GM20000 (cell line): ENCODE measurements at regions not wholly inside any gene's neighbourhood (a gene's known extent, or its start where the extent isn't known, plus 50 kb on each side); places are given as distances from the start of the nearest gene placed in this dataset.
"Not testable (repeated sequence)": the region's sequence is repeated elsewhere in the genome, so short reads cannot be mapped to it uniquely, and the experiment has no call there.

ENCODE experiments used
- DNase-seq: peaks from one replicate; pipeline ENCODE4 v3.0.0; 2012; ENCODE audit warnings: low spot score
- CTCF ChIP-seq: IDR thresholded peaks from 2 replicates; pipeline ENCODE4 v1.5.1; 2012; ENCODE audit warnings: mild to moderate bottlenecking, control low read depth; ENCODE audit errors: extremely low read depth, missing control alignments

DNA sequence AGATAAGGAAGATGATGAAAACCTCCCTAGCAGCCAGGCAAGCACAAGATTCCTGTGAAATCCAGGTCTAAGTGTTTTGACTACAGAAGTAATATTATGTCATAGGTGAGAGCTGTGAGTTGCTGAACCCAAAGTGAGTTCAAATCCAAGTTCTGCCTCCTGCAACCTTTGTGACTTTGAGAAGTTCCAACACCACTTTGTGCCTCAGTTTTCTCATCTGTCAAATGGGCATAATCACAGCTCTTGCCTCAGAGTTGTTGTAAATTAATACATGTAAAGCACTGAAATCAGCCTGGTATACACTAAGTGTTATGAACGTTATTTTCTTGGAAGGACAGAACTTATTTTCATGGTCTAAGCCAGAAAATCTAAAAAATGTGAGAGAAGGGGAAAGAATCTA lies 210.3 kb upstream of the FRG2C start:
- not testable (repeated sequence) for DNase-seq

GRCh38 chr3:75474530-75474929 lies 189.6 kb upstream of the FRG2C start:
- not testable (repeated sequence) for DNase-seq

- not testable (repeated sequence) for DNase-seq
Observed at GRCh38 chr3:75496600-75496999, 167.5 kb upstream of the FRG2C start.

DNA sequence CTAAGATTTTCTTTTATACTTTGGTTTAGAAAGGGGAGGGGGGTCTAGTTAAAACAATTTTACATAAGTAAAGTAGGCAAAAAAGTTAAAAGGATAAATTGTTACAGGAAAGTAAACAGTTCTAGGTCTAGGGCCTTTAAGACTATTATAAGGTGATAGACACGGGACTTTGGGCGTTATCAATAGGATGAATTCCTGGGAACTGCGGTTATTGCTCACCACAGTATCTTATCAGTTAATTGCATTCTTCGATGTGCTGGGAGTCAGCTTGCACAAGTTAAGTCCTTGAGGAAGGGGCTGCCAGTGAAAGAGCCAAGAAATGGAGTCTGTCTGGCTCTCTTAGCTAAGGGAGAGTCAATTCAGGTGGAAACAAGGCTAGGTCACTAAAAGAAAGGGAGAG lies 163.8 kb upstream of the FRG2C start:
- DNase-seq: not testable (repeated sequence)

DNA sequence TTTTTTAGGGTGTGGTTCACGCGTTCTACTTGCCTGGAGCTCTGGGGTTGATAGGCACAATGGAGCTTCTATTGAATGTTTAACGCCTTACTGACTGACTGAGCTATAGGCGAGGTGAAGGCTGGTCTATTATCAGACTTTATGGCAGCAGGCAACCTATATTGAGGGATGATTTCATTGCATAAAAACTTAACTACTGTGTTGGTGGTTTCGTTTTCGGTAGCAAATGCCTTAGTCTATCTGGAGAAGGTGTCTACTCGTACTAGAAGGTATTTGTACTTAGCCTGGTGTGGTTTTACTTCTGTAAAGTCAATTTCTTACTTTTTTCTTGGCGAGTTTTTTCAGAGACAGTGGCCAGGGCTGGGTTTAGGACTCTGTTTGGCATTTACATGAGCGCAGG lies 162.0 kb upstream of the FRG2C start:
- not testable (repeated sequence) for DNase-seq

DNA sequence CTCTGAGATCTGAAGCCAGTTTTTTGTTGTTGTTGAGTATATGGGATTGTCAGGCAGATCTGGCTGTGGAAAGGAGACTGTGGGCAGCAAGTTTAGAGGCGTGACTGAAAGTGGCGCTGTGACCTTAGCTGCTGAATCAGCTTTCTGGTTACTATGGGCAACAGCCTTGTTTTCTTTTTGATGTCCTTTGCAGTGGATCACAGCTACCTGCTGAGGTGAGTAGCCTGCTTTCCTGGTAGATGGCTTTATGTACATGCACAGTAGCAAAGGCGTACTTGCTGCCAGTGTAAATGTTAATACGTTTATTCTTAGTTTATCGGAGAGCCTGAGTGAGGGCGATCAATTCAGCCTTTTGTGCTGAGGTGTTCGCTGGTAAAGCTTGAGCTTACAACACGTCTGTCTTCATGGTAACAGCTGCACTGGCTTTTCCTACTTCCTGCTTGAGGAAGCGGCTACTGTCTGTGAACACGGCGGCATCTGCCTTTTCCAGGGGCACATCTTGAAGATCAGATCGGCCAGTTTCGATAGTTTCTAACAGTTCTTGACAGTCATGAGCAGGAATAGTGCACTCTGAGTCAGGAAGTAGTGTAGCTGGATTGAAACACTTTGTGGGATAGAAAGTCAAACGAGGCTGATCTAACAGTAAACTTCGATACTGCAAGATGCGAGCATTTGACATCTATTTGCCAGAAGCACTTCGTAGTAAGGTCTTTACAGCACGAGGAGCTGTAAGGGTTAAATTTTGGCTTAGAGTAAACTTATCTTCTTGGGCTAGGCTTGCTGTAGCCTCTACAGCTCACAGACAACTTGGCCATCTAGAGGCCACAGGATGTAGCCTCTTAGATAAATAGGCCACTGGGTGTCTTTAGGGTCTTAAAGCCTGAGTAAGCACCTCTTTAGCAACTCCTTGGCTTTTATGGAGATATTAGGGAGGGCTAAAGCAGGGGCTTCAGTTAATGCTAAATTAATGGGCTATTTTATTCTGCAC lies 161.1 kb upstream of the FRG2C start:
- not testable (repeated sequence) for DNase-seq

DNA sequence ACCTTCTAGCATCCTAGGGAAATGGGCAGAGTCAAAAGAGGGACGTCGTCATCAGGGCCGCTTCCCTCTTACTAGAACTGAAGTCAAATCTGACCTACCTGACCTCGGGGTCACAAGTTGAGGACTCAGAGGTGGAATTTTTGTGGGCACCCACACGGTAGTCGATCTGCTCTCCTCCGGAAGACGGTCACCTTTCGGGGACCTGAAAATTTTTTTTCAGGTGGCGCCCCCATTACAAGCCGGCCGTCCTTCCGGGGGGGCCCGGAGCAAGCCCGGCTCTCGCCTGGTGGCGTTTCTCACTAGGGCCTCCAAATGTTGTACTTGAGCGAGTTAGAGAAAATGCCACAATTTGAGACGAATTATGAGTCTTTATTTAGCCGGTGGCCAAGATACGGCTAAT lies 157.5 kb upstream of the FRG2C start:
- no peak for TF ChIP-seq CTCF

GRCh38 chr3:75507956-75508355 lies 156.2 kb upstream of the FRG2C start:
- not testable (repeated sequence) for DNase-seq

More for the DNA sequence above, 157.5 kb upstream of the FRG2C start:
- DNase-seq: no peak

- not testable (repeated sequence) for DNase-seq
Observed at GRCh38 chr3:75527657-75528056, 136.5 kb upstream of the FRG2C start.

DNA sequence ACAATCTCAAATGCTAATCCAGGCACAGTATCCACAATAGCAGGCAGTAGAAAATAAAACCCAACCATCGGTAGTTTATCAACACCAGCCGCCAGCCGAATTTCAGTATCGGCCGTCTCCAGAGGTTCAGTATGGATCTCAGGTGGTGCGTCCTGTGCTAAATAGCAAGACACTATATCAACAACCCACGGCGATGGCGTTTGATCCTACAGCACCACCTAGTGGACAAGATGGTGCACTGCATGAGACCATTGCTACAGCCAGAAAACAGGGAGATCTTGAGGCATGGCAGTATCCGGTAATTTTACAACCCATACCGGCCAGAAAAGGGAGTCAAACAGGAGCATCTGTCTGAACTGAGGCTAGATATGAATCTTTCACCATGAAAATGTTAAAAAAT lies 112.0 kb upstream of the FRG2C start:
- DNase-seq: not testable (repeated sequence)

DNA sequence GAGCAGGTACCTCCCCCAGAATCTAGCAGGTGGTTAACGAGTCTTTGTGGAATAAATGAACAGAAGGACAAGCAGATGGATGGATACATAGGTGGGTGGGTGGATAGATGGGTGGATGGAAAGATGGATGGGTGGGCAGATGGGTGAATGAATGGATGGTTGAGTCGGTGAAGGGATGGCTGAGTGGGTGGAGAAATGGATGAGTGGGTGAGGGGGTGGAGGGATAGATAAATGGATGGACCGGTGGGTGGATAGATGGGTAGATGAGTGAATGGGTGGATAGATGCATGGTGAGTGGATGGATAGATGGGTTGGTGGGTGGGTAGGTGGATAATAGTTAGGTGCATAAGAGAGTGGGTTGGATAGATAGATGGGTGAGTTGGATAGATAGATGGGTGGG lies 99.7 kb upstream of the FRG2C start:
- DNase-seq: not testable (repeated sequence)

- not testable (repeated sequence) for DNase-seq
Observed at GRCh38 chr3:75572303-75572702, 91.8 kb upstream of the FRG2C start.

DNA sequence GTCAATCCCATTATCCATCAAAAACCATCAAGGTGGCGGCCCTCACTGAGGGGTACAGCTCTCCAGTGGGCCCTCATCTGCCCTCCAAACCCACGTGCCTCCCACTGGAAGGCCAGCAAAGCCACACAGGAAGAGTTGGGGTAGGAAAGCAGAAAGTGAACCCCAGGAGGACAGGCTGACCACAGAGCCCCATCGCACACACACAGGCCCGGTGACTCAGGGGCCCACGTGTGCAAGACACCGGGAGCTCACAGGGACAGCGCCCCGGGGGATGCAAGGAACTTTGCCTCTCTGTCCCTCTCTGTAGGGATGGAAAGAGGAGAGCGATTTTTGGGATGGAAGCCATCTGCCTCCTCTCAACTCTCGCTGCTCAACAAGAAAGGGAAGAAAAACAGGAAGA lies 85.0 kb upstream of the FRG2C start:
- DNase-seq: not testable (repeated sequence)

- not testable (repeated sequence) for DNase-seq
Observed at GRCh38 chr3:75579536-75579935, 84.6 kb upstream of the FRG2C start.

GRCh38 chr3:75579981-75580782 lies 83.9 kb upstream of the FRG2C start:
- DNase-seq: peak; percentile 43
- peak; percentile 76 for TF ChIP-seq CTCF

DNA sequence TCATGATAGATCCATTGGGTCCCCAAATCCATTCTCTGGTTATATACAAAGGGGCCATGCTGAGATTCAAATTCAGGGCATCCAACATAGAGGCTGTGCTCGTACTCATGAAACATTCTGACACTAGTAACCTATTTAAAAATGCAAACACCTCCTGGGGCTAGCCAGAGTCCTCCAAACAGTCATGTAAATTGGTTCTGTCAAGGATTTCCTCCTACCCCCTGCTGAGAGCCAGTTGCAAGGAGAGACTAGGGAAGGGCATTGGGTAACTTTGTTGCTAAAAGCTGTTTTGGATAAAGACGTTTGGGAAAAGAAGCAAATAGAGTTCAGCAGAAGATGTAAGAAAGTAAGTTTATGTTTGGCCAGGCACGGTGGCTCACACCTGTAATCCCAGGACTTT lies 81.6 kb upstream of the FRG2C start:
- not testable (repeated sequence) for DNase-seq

GRCh38 chr3:75583116-75583515 lies 81.0 kb upstream of the FRG2C start:
- not testable (repeated sequence) for DNase-seq

DNA sequence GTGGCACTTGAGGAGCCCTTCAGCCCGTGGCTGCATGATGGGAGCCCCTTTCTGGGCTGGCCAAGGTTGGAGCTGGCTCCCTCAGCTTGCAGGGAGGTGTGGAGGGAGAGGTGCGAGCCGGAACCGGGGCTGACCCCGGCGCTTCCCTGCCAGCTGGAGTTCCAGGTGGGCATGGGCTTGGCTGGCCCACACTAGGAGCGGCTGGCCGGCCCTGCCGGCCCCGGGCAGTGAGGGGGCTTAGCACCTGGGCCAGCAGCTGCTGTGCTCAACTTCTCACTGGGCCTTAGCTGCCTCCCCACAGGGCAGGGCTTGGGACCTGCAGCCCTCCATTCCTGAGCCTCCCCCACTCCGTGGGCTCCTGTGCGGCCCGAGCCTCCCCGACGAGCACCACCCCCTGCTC lies 76.4 kb upstream of the FRG2C start:
- not testable (repeated sequence) for DNase-seq

DNA sequence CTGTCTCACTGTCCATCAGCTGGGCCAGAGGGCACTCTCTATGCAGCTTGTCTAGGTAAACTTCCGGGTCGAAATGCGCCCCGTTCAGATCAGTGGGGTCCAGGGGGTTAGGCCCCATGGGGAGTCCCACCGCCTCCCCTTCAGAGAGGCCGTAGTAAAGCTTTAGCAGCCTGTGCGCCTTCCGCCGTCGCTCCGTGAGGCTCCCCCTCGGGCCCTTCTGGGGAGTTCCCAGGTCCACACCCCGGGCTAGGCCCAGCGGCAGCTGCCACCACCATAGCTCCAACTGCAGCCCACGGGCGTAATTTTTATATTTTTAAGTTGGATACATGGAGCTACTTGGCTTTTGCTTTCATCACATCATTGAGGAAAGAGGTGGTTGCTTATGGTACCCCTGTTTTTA lies 73.7 kb upstream of the FRG2C start:
- not testable (repeated sequence) for DNase-seq
